ENCODE measurements at regions not wholly inside any gene's neighbourhood (a gene's known extent, or its start where the extent isn't known, plus 50 kb on each side); places are given as distances from the start of the nearest gene placed in this dataset.

DNA sequence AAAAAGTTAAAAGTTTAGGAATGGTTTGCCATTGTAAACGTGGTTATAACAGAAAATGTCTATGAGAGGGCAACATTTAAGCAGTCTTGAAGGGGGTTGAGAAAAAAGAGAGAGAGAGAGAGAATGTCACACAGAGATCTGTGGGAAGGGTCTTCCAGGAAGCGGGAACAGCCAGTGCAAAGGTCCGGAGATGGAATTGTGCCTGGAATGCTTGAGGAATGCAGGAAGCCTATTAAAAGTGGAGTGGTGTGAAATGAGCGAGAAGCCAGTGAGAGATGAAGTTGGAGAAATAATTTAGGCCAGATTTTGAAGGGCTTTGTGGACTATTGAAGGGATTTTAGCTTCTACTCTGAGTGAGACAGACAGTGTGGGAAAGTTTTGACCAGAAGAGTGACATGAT, 406.8 kb upstream of the TBX3 start:
- TF ChIP-seq EZH2phosphoT487 (IDR thresholded peaks at IDR 0.05) (no peak), EZH2 (IDR thresholded peaks at IDR 0.05) (no peak)
- TF ChIP-seq, protein P1, sequence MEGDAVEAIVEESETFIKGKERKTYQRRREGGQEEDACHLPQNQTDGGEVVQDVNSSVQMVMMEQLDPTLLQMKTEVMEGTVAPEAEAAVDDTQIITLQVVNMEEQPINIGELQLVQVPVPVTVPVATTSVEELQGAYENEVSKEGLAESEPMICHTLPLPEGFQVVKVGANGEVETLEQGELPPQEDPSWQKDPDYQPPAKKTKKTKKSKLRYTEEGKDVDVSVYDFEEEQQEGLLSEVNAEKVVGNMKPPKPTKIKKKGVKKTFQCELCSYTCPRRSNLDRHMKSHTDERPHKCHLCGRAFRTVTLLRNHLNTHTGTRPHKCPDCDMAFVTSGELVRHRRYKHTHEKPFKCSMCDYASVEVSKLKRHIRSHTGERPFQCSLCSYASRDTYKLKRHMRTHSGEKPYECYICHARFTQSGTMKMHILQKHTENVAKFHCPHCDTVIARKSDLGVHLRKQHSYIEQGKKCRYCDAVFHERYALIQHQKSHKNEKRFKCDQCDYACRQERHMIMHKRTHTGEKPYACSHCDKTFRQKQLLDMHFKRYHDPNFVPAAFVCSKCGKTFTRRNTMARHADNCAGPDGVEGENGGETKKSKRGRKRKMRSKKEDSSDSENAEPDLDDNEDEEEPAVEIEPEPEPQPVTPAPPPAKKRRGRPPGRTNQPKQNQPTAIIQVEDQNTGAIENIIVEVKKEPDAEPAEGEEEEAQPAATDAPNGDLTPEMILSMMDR (IDR thresholded peaks at IDR 0.05) = no peak
- H3K27ac Mint-ChIP-seq = no peak overlapping the region
- H3K36me3 Mint-ChIP-seq = no peaks in the 10 kb centered on the region
- Histone ChIP-seq H4K20me1 (ENCODE audit: low read depth) (no peaks in the 10 kb centered on the region), H2AFZ (replicated peaks) (no peak overlapping the region), H3F3A (ENCODE audit: low read depth) (no peaks in the 10 kb centered on the region), H3K9me3 (ENCODE audit: low read depth) (no peaks in the 10 kb centered on the region), H3K4me1 (no peaks in the 10 kb centered on the region), H3K9ac (no peak overlapping the region), H3K79me2 (ENCODE audit: low read depth) (no peaks in the 10 kb centered on the region), H3K27me3 (no peaks in the 10 kb centered on the region), H3K4me3 (no peak overlapping the region), H3K36me3 (no peaks in the 10 kb centered on the region), H3K4me2 (no peak overlapping the region), H3K27ac (no peak overlapping the region)
- H3K4me1 Mint-ChIP-seq = no peaks in the 10 kb centered on the region
- no peak overlapping the region for H3K4me3 Mint-ChIP-seq
- no peak for DNase-seq (ENCODE audit: low spot score)
- no peaks in the 10 kb centered on the region for H3K9me3 Mint-ChIP-seq
- peaks cover 11% of the 10 kb centered on the region for H3K27me3 Mint-ChIP-seq (ENCODE audit: insufficient read depth, low read depth)

DNA sequence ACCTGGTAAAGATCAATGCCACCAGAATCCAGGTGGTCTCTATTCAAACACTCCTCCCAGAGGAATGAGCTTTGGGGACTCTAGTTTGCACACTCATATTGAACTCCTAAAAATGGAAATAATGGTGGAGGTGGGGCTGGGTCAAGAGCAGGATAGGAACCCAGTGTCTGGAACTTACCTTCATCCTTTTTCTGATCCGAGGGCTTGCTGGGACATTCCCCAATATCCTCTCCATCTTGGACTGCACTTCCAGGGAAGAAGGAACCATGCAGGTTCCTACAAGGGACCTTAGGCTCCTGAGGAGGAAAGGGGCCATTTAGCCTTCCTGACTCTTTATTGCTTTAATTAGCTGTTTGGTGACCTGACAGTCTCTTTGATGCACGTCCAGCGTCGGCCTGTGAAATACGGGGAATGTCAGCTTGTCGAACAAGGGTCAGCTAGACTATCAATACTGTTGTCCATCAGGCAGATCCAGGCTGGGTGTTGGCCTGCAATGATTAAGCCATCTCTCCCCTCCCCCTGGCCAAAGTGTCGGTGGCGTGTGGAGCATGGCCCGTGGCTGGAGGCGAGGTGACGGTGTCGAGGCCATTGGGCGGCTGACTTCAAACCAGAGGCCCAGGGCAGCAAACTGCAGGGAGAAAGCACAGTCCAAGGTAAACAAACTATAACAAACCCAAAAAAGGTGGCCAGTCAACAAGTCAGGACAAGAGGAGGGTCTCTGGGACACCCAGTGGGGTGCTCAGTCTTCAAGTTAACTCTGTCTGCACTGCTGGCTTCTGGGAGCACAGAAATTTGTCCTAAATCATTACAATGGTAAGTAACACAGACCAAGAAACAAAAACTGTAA, 405.2 kb upstream of the TBX3 start:
- no peak for DNase-seq (ENCODE audit: low spot score)
- no peak overlapping the region for H2AFZ ChIP-seq (replicated peaks)
- Mint-ChIP-seq H3K4me1 (no peaks in the 10 kb centered on the region), H3K27ac (no peak overlapping the region), H3K4me3 (no peak overlapping the region), H3K36me3 (no peaks in the 10 kb centered on the region), H3K27me3 (ENCODE audit: insufficient read depth, low read depth) (peaks cover 8% of the 10 kb centered on the region), H3K9me3 (no peaks in the 10 kb centered on the region)
- H3F3A ChIP-seq (ENCODE audit: low read depth) = no peaks in the 10 kb centered on the region
- no peaks in the 10 kb centered on the region for H3K27me3 ChIP-seq
- H3K36me3 ChIP-seq = no peaks in the 10 kb centered on the region
- no peaks in the 10 kb centered on the region for H3K9me3 ChIP-seq (ENCODE audit: low read depth)
- no peak overlapping the region for H3K27ac ChIP-seq
- TF ChIP-seq, protein P1 (IDR thresholded peaks at IDR 0.05) = no peak
- TF ChIP-seq EZH2 (IDR thresholded peaks at IDR 0.05) = no peak
- H4K20me1 ChIP-seq (ENCODE audit: low read depth) = no peaks in the 10 kb centered on the region
- H3K9ac ChIP-seq = no peak overlapping the region
- no peaks in the 10 kb centered on the region for H3K4me1 ChIP-seq
- no peak overlapping the region for H3K4me2 ChIP-seq
- H3K79me2 ChIP-seq (ENCODE audit: low read depth) = no peaks in the 10 kb centered on the region
- no peak overlapping the region for H3K4me3 ChIP-seq

DNA sequence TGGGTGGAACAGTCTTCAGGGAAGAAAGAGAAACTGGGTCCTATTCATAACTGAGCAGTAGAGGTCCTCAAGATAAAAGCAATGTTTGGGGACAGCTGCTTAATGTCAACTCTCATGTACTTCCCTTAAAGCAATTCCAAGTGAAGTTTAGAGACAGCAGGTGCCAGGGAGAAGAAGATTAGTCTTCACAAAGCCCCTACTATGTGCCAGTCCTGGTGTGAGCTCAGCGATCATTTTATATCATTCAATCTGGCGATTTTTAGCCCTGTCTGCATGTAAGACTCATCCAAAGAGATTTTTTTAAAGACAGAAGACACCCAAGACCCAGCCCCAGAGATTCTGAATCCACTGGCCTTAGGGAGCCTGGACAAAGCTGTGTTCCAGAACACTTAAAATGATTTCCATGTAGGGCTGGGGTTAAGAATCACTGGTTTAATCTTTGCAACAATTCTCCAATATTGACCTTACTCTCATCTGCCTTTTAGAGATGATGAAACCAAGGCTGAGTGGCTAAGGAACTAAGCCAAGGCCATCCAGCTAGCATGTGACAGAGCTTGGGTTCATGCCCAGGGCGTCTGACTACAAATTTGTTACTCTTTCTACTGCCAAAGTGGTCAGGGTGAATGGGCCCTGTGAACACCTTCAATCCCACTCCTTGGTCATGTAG, 404.5 kb upstream of the TBX3 start:
- Mint-ChIP-seq H3K27me3 (ENCODE audit: insufficient read depth, low read depth) (peaks cover 8% of the 10 kb centered on the region), H3K36me3 (no peaks in the 10 kb centered on the region), H3K9me3 (no peaks in the 10 kb centered on the region), H3K27ac (no peak overlapping the region), H3K4me1 (no peaks in the 10 kb centered on the region), H3K4me3 (no peak overlapping the region)
- H3F3A ChIP-seq (ENCODE audit: low read depth) = no peaks in the 10 kb centered on the region
- no peaks in the 10 kb centered on the region for H3K79me2 ChIP-seq (ENCODE audit: low read depth)
- no peak overlapping the region for H2AFZ ChIP-seq (replicated peaks)
- TF ChIP-seq, protein P1 (IDR thresholded peaks at IDR 0.05) = no peak
- no peak for TF ChIP-seq EZH2 (IDR thresholded peaks at IDR 0.05)
- TF ChIP-seq EZH2phosphoT487 (IDR thresholded peaks at IDR 0.05) = no peak
- H3K27me3 ChIP-seq = no peaks in the 10 kb centered on the region
- no peaks in the 10 kb centered on the region for H4K20me1 ChIP-seq (ENCODE audit: low read depth)
- H3K36me3 ChIP-seq = no peaks in the 10 kb centered on the region
- H3K9me3 ChIP-seq (ENCODE audit: low read depth) = no peaks in the 10 kb centered on the region
- no peak for DNase-seq (ENCODE audit: low spot score)
- H3K4me1 ChIP-seq = no peaks in the 10 kb centered on the region
- H3K4me2 ChIP-seq = no peak overlapping the region
- no peak overlapping the region for H3K9ac ChIP-seq
- no peak overlapping the region for H3K27ac ChIP-seq
- H3K4me3 ChIP-seq = no peak overlapping the region
